Ascending aorta (tissue), 2 donors: ENCODE measurements at regions not wholly inside any gene's neighbourhood (a gene's known extent, or its start where the extent isn't known, plus 50 kb on each side); places are given as distances from the start of the nearest gene placed in this dataset.

Experiments used
- DNase-seq, 2 donors: peaks; one replicate each; pipeline ENCODE4 v3.0.0-alpha.2; 2019; ENCODE audit warnings: low spot score in 2 of 2
- H3K27ac ChIP-seq, 2 donors: fragments of 200-600 bp; sonication (generic); one replicate each; pipeline ENCODE4 v1.5.1; 2016 to 2017; ENCODE audit warnings: mild to moderate bottlenecking in 1 of 2
- H3K27me3 ChIP-seq: fragments of 200-600 bp; sonication (generic); one replicate; pipeline ENCODE4 v1.5.1; 2017
- H3K36me3 ChIP-seq, 2 donors: fragments of 200-600 bp; sonication (generic); one replicate each; pipeline ENCODE4 v1.5.1; 2016
- H3K4me1 ChIP-seq, 2 donors: fragments of 200-600 bp; sonication (generic); one replicate each; pipeline ENCODE4 v1.5.1; 2016 to 2017; ENCODE audit warnings: mild to moderate bottlenecking in 1 of 2
- H3K4me3 ChIP-seq, 2 donors: fragments of 200-600 bp; sonication (generic); one replicate each; pipeline ENCODE4 v1.5.1; 2016 to 2017; ENCODE audit warnings: mild to moderate bottlenecking in 1 of 2
- H3K9me3 ChIP-seq, 2 donors: fragments of 200-600 bp; sonication (generic); one replicate each; pipeline ENCODE4 v1.5.1; 2016
- intact Hi-C: fragments of 100-400 bp; cut with DNase I; formaldehyde crosslinking; loops from one replicate; pipeline ENCODE4 v1.15.1; 2023
- TF ChIP-seq, protein P1 (sequence below), 3 experiments: fragments of 200-600 bp in 2 of 3; fragments of 450-650 bp in 1 of 3; sonication (generic) in 2 of 3; IDR thresholded peaks; one replicate each; pipeline ENCODE4 v1.5.1; 2016 to 2019; ENCODE audit warnings: antibody characterized with exemption in 3 of 3, mild to moderate bottlenecking in 1 of 3, moderate library complexity in 1 of 3

DNA sequence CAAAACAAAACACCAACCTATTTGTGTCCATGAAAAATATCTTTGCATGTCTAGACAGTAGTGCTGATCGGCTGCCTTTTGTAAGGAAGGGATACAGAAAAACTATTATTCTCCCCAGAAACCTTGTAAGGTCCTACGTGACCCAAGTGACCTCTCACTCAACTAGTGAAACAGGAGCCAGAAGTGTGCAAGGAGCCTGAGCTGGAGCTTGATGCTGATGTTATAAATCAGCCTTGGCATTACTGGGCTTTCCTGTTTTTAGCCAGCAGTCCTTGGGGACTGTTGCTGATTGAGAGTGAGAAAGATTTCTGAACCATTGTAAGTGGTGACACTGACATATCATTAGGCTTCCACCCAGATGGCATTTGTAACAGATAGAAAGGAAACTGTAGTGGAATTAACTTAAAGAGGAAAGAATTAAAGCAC, 100.8 kb upstream of the LIMCH1 start:
- intact Hi-C loops = no loop called here
- no peak for DNase-seq
- TF ChIP-seq, protein P1, sequence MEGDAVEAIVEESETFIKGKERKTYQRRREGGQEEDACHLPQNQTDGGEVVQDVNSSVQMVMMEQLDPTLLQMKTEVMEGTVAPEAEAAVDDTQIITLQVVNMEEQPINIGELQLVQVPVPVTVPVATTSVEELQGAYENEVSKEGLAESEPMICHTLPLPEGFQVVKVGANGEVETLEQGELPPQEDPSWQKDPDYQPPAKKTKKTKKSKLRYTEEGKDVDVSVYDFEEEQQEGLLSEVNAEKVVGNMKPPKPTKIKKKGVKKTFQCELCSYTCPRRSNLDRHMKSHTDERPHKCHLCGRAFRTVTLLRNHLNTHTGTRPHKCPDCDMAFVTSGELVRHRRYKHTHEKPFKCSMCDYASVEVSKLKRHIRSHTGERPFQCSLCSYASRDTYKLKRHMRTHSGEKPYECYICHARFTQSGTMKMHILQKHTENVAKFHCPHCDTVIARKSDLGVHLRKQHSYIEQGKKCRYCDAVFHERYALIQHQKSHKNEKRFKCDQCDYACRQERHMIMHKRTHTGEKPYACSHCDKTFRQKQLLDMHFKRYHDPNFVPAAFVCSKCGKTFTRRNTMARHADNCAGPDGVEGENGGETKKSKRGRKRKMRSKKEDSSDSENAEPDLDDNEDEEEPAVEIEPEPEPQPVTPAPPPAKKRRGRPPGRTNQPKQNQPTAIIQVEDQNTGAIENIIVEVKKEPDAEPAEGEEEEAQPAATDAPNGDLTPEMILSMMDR (IDR thresholded peaks at IDR 0.05) = no peak
- H3K36me3 ChIP-seq = no peaks in the 10 kb centered on the region
- H3K27me3 ChIP-seq = no peaks in the 10 kb centered on the region
- peak overlapping the region; percentile 58 to 61 for H3K27ac ChIP-seq
- peak overlapping the region in 1 of 2 donors; percentile 13 for H3K4me3 ChIP-seq
- peaks cover 11 to 38% of the 10 kb centered on the region in 2 donors for H3K4me1 ChIP-seq
- no peaks in the 10 kb centered on the region for H3K9me3 ChIP-seq

DNA sequence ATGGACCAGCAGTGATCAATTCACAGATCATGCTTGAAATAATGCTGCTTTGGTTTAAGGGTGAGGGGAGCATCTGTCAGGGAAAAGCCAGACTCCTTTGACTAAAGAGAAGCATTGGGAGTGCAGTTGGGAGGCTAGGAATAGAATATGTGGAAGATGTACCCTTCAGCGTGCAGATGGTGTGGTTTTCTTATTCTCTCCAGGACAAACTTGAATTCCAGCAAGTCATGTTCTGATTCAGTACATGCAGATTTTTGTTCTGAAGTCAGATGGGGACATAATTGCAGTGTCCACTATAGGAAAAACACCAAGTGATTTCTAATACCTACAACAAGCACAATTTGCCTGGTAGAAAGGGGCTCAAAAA, 99.0 kb upstream of the LIMCH1 start:
- Histone ChIP-seq H3K27ac (peak overlapping the region in 1 of 2 donors; percentile 23), H3K9me3 (no peaks in the 10 kb centered on the region), H3K4me1 (peaks cover 7 to 28% of the 10 kb centered on the region in 2 donors), H3K36me3 (no peaks in the 10 kb centered on the region), H3K27me3 (no peaks in the 10 kb centered on the region), H3K4me3 (no peak overlapping the region)
- intact Hi-C loops = no loop called here
- no peak for DNase-seq
- TF ChIP-seq, protein P1 (IDR thresholded peaks at IDR 0.05) = no peak

DNA sequence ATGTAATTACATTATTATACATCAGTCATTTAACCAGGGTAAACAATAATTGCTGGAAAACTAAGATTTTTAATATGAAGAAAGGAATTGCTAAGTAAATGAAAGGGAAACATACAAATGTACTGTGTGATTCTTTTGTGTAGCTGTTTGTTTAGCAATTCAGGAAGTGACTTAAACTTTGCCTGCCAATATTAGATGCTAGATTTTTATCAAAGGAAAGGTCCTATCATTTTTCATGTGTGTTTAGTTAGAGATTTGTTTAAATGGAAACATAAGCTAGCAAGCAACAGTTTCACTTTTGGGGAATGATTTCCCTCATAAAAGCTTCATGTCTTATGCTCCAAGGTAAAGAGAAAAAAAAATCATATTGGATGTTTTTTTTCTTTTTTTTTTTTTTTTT, 95.1 kb upstream of the LIMCH1 start:
- no peaks in the 10 kb centered on the region for H3K36me3 ChIP-seq
- no peaks in the 10 kb centered on the region for H3K9me3 ChIP-seq
- TF ChIP-seq, protein P1 (IDR thresholded peaks at IDR 0.05) = no peak
- peaks cover 3 to 28% of the 10 kb centered on the region in 2 donors for H3K4me1 ChIP-seq
- DNase-seq = no peak
- H3K27ac ChIP-seq = no peak overlapping the region
- H3K4me3 ChIP-seq = no peak overlapping the region
- no peaks in the 10 kb centered on the region for H3K27me3 ChIP-seq
- intact Hi-C loops = no loop called here

GRCh38 chr4:41443340-41444079, 94.4 kb upstream of the LIMCH1 start:
- H3K36me3 ChIP-seq = no peaks in the 10 kb centered on the region
- H3K9me3 ChIP-seq = no peaks in the 10 kb centered on the region
- no peak overlapping the region for H3K27ac ChIP-seq
- H3K4me1 ChIP-seq = peaks cover 3 to 21% of the 10 kb centered on the region in 2 donors
- H3K4me3 ChIP-seq = no peak overlapping the region
- no peak for DNase-seq
- TF ChIP-seq, protein P1 (IDR thresholded peaks at IDR 0.05) = no peak
- no peaks in the 10 kb centered on the region for H3K27me3 ChIP-seq
- intact Hi-C loops = no loop called here

DNA sequence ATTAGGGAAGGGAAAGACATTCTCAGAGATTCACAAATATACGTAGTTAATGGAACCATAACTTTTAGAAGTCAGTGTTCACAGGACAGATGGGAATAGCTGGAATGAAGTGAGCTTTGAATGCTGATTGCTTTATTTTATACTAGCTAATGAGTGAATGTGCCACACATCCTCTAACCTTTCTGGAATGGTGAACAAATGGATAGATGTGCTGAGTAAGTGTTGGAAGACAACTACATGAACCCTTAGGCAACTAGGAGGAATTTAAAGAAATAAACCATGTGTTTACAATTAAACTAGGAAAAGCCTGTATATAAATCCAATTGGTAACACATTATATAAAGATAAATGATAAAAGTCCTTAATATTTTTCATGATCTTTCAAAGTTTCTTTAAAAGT, 91.6 kb upstream of the LIMCH1 start:
- TF ChIP-seq, protein P1 (IDR thresholded peaks at IDR 0.05) = no peak

More for the DNA sequence above, 91.6 kb upstream of the LIMCH1 start:
- H3K27me3 ChIP-seq = no peaks in the 10 kb centered on the region
- peaks cover 0 to 20% of the 10 kb centered on the region in 2 donors for H3K4me1 ChIP-seq
- no peaks in the 10 kb centered on the region for H3K36me3 ChIP-seq
- no peak for DNase-seq
- no peaks in the 10 kb centered on the region for H3K9me3 ChIP-seq
- H3K4me3 ChIP-seq = no peak overlapping the region
- intact Hi-C loops = no loop called here
- H3K27ac ChIP-seq = peak overlapping the region in 1 of 2 donors; percentile 24
